WTC11 (cell line): ENCODE measurements at regions not wholly inside any gene's neighbourhood (a gene's known extent, or its start where the extent isn't known, plus 50 kb on each side); places are given as distances from the start of the nearest gene placed in this dataset.

Experiments used
- ATF3 ChIP-seq: sonication (generic); formaldehyde crosslinking; conservative IDR thresholded peaks from 2 replicates; pipeline ENCODE4 v1.8.1; 2022; ENCODE audit warnings: mild to moderate bottlenecking, missing genetic modification reagents
- CREB1 ChIP-seq: sonication (generic); formaldehyde crosslinking; IDR thresholded peaks from 2 replicates; pipeline ENCODE4 v1.8.0; 2023; ENCODE audit warnings: mild to moderate bottlenecking, missing genetic modification reagents
- FOXJ3 ChIP-seq: sonication (generic); formaldehyde crosslinking; IDR thresholded peaks from 2 replicates; pipeline ENCODE4 v1.9.0; 2021; ENCODE audit warnings: missing genetic modification reagents, mild to moderate bottlenecking, borderline replicate concordance
- GABPB1 ChIP-seq: sonication (generic); formaldehyde crosslinking; IDR thresholded peaks from 2 replicates; pipeline ENCODE4 v1.8.1; 2023; ENCODE audit warnings: mild to moderate bottlenecking, missing genetic modification reagents
- NFATC4 ChIP-seq: fragments of 250-450 bp; sonication (Bioruptor Pico); IDR thresholded peaks from 2 replicates; pipeline ENCODE4 v1.9.0; 2021; ENCODE audit warnings: mild to moderate bottlenecking
- NR2C2 ChIP-seq: sonication (generic); formaldehyde crosslinking; IDR thresholded peaks from 2 replicates; pipeline ENCODE4 v1.8.0; 2022; ENCODE audit warnings: mild to moderate bottlenecking, missing genetic modification reagents
- SP1 ChIP-seq: sonication (generic); formaldehyde crosslinking; conservative IDR thresholded peaks from 2 replicates; pipeline ENCODE4 v1.8.1; 2022; ENCODE audit warnings: missing genetic modification reagents
- STAT6 ChIP-seq: sonication (generic); formaldehyde crosslinking; conservative IDR thresholded peaks from 2 replicates; pipeline ENCODE4 v1.8.1; 2023; ENCODE audit warnings: mild to moderate bottlenecking, low read depth, missing genetic modification reagents, moderate library complexity
- TCF7 ChIP-seq: sonication (generic); formaldehyde crosslinking; IDR thresholded peaks from 2 replicates; pipeline ENCODE4 v1.8.0; 2022; ENCODE audit warnings: mild to moderate bottlenecking, low read depth, missing genetic modification reagents, moderate library complexity
- ZNF138 ChIP-seq: sonication (generic); formaldehyde crosslinking; conservative IDR thresholded peaks from 2 replicates; pipeline ENCODE4 v1.8.1; 2022; ENCODE audit warnings: mild to moderate bottlenecking, moderate library complexity, missing genetic modification reagents
- TF ChIP-seq, protein P1 (sequence below): fragments of 200-600 bp; IDR thresholded peaks from 2 replicates; pipeline ENCODE4 v1.8.0; 2022; ENCODE audit warnings: antibody characterized with exemption
- TF ChIP-seq, protein P2 (sequence below): fragments of 250-450 bp; sonication (Bioruptor Pico); IDR thresholded peaks from 2 replicates; pipeline ENCODE4 v1.8.0; 2021; ENCODE audit warnings: mild to moderate bottlenecking

DNA sequence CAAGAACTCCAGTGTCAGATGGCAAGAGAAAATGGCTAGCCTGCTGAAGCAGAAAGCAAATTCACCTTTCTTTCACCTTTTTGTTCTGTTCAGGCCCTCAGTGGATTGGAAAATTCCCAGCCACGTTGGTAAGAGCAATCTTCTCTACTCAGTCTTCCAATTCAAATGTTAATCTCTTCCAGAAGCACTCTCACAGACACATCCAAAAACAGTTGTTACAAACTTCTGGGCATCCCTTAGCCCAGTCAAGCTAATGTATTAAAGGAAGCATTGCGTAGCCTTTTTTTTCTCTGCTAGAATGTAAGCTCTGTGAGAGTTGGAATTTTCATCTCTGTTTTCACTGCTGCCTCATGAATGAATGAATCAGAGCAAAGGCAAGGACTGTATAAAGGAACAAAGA lies 109.2 kb upstream of the ROBO2 start:
- TF ChIP-seq, protein P1, sequence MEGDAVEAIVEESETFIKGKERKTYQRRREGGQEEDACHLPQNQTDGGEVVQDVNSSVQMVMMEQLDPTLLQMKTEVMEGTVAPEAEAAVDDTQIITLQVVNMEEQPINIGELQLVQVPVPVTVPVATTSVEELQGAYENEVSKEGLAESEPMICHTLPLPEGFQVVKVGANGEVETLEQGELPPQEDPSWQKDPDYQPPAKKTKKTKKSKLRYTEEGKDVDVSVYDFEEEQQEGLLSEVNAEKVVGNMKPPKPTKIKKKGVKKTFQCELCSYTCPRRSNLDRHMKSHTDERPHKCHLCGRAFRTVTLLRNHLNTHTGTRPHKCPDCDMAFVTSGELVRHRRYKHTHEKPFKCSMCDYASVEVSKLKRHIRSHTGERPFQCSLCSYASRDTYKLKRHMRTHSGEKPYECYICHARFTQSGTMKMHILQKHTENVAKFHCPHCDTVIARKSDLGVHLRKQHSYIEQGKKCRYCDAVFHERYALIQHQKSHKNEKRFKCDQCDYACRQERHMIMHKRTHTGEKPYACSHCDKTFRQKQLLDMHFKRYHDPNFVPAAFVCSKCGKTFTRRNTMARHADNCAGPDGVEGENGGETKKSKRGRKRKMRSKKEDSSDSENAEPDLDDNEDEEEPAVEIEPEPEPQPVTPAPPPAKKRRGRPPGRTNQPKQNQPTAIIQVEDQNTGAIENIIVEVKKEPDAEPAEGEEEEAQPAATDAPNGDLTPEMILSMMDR, result no peak
- TF ChIP-seq TCF7 (CRISPR knock-in tag), result no peak
- TF ChIP-seq STAT6 (CRISPR knock-in tag), result no peak
- TF ChIP-seq, protein P2, sequence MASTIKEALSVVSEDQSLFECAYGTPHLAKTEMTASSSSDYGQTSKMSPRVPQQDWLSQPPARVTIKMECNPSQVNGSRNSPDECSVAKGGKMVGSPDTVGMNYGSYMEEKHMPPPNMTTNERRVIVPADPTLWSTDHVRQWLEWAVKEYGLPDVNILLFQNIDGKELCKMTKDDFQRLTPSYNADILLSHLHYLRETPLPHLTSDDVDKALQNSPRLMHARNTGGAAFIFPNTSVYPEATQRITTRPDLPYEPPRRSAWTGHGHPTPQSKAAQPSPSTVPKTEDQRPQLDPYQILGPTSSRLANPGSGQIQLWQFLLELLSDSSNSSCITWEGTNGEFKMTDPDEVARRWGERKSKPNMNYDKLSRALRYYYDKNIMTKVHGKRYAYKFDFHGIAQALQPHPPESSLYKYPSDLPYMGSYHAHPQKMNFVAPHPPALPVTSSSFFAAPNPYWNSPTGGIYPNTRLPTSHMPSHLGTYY, result no peak
- TF ChIP-seq FOXJ3 (CRISPR knock-in tag), result no peak
- no peak for TF ChIP-seq SP1 (CRISPR knock-in tag)
- no peak for TF ChIP-seq GABPB1 (CRISPR knock-in tag)
- TF ChIP-seq NR2C2 (CRISPR knock-in tag), result no peak
- TF ChIP-seq ZNF138 (CRISPR knock-in tag), result no peak
- no peak for TF ChIP-seq ATF3 (CRISPR knock-in tag)
- TF ChIP-seq CREB1 (CRISPR knock-in tag), result no peak
- TF ChIP-seq NFATC4 (CRISPR knock-in tag), result no peak
